ENCODE measurements at regions not wholly inside any gene's neighbourhood (a gene's known extent, or its start where the extent isn't known, plus 50 kb on each side); places are given as distances from the start of the nearest gene placed in this dataset.
"Not testable (repeated sequence)": the region's sequence is repeated elsewhere in the genome, so short reads cannot be mapped to it uniquely, and the experiment has no call there.

DNA sequence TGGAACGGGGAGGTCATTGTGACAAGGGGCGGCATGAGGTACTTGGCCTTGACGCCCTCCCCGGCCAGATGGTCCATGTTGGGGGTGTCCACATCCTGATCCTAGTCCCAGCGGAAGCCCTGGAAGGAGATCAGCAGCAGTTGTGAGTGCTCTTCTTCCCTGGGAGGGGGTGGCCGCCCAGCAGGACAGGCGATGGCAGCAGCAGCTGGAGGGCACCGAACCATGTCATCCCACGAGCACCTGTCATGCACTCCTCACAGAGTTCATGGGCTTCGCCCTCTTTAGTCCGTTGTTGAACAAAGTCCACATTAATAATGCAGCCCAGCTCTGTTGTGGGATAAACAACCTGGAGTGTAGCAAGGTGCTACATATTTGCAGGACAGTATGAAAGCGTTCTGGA is 130.7 kb downstream of the UNC93B1 start:
- not testable (repeated sequence) for H3K27ac ChIP-seq (ENCODE audit: low read depth, low read length); H3K79me2 ChIP-seq (ENCODE audit: control insufficient read depth, insufficient read depth, low read length, unreplicated experiment); H2AFZ ChIP-seq (ENCODE audit: low read length, unreplicated experiment); H3K4me3 ChIP-seq (ENCODE audit: low read depth, low read length); H3K36me3 ChIP-seq (ENCODE audit: insufficient read depth, low read length); H3K4me1 ChIP-seq (ENCODE audit: control insufficient read depth, insufficient read depth, low read length, unreplicated experiment); H3K27me3 ChIP-seq (ENCODE audit: insufficient read depth, low read length)

DNA sequence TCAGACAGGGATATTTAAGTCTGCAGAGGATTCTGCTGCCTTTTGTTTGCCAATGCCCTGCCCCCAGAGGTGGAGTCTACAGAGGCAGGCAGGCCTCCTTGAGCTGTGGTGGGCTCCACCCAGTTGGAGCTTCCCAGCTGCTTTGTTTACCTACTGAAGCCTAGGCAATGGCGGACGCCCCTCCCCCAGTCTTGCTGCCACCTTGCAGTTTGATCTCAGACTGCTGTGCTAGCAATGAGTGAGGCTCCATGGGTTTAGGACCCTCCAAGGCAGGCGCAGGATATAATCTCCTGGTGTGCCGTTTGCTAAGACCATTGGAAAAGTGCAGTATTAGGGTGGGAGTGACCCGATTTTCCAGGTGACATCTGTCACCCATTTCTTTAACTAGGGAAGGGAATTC is 132.7 kb downstream of the UNC93B1 start:
- H3K27ac ChIP-seq (ENCODE audit: low read depth, low read length); H3K36me3 ChIP-seq (ENCODE audit: insufficient read depth, low read length); H3K4me3 ChIP-seq (ENCODE audit: low read depth, low read length); H3K27me3 ChIP-seq (ENCODE audit: insufficient read depth, low read length); H3K79me2 ChIP-seq (ENCODE audit: control insufficient read depth, insufficient read depth, low read length, unreplicated experiment); H3K4me1 ChIP-seq (ENCODE audit: control insufficient read depth, insufficient read depth, low read length, unreplicated experiment); H2AFZ ChIP-seq (ENCODE audit: low read length, unreplicated experiment): not testable (repeated sequence)

- H2AFZ ChIP-seq (ENCODE audit: low read length, unreplicated experiment); H3K27ac ChIP-seq (ENCODE audit: low read depth, low read length); H3K4me1 ChIP-seq (ENCODE audit: control insufficient read depth, insufficient read depth, low read length, unreplicated experiment); H3K4me3 ChIP-seq (ENCODE audit: low read depth, low read length); H3K36me3 ChIP-seq (ENCODE audit: insufficient read depth, low read length); H3K79me2 ChIP-seq (ENCODE audit: control insufficient read depth, insufficient read depth, low read length, unreplicated experiment); H3K27me3 ChIP-seq (ENCODE audit: insufficient read depth, low read length): not testable (repeated sequence)
Observed at GRCh38 chr11:67862896-67863295, 141.0 kb downstream of the UNC93B1 start.

GRCh38 chr11:67859513-67860161 is 144.3 kb downstream of the UNC93B1 start:
- not testable (repeated sequence) for H2AFZ ChIP-seq (ENCODE audit: low read length, unreplicated experiment); H3K79me2 ChIP-seq (ENCODE audit: control insufficient read depth, insufficient read depth, low read length, unreplicated experiment); H3K27me3 ChIP-seq (ENCODE audit: insufficient read depth, low read length); H3K27ac ChIP-seq (ENCODE audit: low read depth, low read length); H3K4me1 ChIP-seq (ENCODE audit: control insufficient read depth, insufficient read depth, low read length, unreplicated experiment); H3K36me3 ChIP-seq (ENCODE audit: insufficient read depth, low read length); H3K4me3 ChIP-seq (ENCODE audit: low read depth, low read length)

GRCh38 chr11:67850747-67851146 is 153.2 kb downstream of the UNC93B1 start:
- not testable (repeated sequence) for H2AFZ ChIP-seq (ENCODE audit: low read length, unreplicated experiment); H3K4me3 ChIP-seq (ENCODE audit: low read depth, low read length); H3K36me3 ChIP-seq (ENCODE audit: insufficient read depth, low read length); H3K4me1 ChIP-seq (ENCODE audit: control insufficient read depth, insufficient read depth, low read length, unreplicated experiment); H3K79me2 ChIP-seq (ENCODE audit: control insufficient read depth, insufficient read depth, low read length, unreplicated experiment); H3K27ac ChIP-seq (ENCODE audit: low read depth, low read length)
- peaks cover 30% of the 10 kb centered on the region for H3K27me3 ChIP-seq (ENCODE audit: insufficient read depth, low read length)

GRCh38 chr11:67849766-67850165 is 154.1 kb downstream of the UNC93B1 start:
- H3K36me3 ChIP-seq (ENCODE audit: insufficient read depth, low read length); H2AFZ ChIP-seq (ENCODE audit: low read length, unreplicated experiment); H3K27ac ChIP-seq (ENCODE audit: low read depth, low read length); H3K4me1 ChIP-seq (ENCODE audit: control insufficient read depth, insufficient read depth, low read length, unreplicated experiment); H3K4me3 ChIP-seq (ENCODE audit: low read depth, low read length); H3K79me2 ChIP-seq (ENCODE audit: control insufficient read depth, insufficient read depth, low read length, unreplicated experiment): not testable (repeated sequence)
- peaks cover 30% of the 10 kb centered on the region for H3K27me3 ChIP-seq (ENCODE audit: insufficient read depth, low read length)

- not testable (repeated sequence) for H3K36me3 ChIP-seq (ENCODE audit: insufficient read depth, low read length); H2AFZ ChIP-seq (ENCODE audit: low read length, unreplicated experiment); H3K79me2 ChIP-seq (ENCODE audit: control insufficient read depth, insufficient read depth, low read length, unreplicated experiment); H3K4me3 ChIP-seq (ENCODE audit: low read depth, low read length); H3K4me1 ChIP-seq (ENCODE audit: control insufficient read depth, insufficient read depth, low read length, unreplicated experiment); H3K27ac ChIP-seq (ENCODE audit: low read depth, low read length)
- H3K27me3 ChIP-seq (ENCODE audit: insufficient read depth, low read length) = peaks cover 30% of the 10 kb centered on the region
Observed at GRCh38 chr11:67847896-67848875, 155.7 kb downstream of the UNC93B1 start.

GRCh38 chr11:67846303-67846702 is 157.6 kb downstream of the UNC93B1 start:
- H3K27me3 ChIP-seq (ENCODE audit: insufficient read depth, low read length) = peaks cover 20% of the 10 kb centered on the region; the same call in 1 of the 2 replicates
- not testable (repeated sequence) for H3K27ac ChIP-seq (ENCODE audit: low read depth, low read length); H3K4me3 ChIP-seq (ENCODE audit: low read depth, low read length); H3K4me1 ChIP-seq (ENCODE audit: control insufficient read depth, insufficient read depth, low read length, unreplicated experiment); H3K36me3 ChIP-seq (ENCODE audit: insufficient read depth, low read length); H3K79me2 ChIP-seq (ENCODE audit: control insufficient read depth, insufficient read depth, low read length, unreplicated experiment); H2AFZ ChIP-seq (ENCODE audit: low read length, unreplicated experiment)

- H3K4me1 ChIP-seq (ENCODE audit: control insufficient read depth, insufficient read depth, low read length, unreplicated experiment); H3K79me2 ChIP-seq (ENCODE audit: control insufficient read depth, insufficient read depth, low read length, unreplicated experiment); H3K4me3 ChIP-seq (ENCODE audit: low read depth, low read length); H2AFZ ChIP-seq (ENCODE audit: low read length, unreplicated experiment); H3K27ac ChIP-seq (ENCODE audit: low read depth, low read length); H3K36me3 ChIP-seq (ENCODE audit: insufficient read depth, low read length): not testable (repeated sequence)
- peaks cover 12% of the 10 kb centered on the region; the same call in 1 of the 2 replicates for H3K27me3 ChIP-seq (ENCODE audit: insufficient read depth, low read length)
Observed at GRCh38 chr11:67845296-67845695, 158.6 kb downstream of the UNC93B1 start.

DNA sequence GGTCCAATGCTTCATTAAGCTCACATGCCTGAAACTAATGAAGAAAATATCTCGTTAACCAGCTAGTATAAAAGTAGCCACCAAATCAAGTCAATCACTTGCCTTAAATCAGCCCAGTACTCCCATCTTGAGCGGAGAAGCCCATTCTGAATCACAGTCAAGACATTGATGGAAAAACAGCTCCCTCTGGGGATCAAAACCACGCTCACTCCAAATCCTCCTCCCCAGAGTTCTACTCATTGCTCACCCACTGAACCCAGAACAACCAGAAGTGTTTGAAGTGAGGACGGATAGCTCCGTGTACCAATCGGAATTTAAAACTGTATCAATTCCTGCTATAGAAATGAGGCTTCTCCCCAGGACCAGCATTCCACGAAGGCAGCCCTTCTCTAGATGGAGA is 163.3 kb downstream of the UNC93B1 start:
- not testable (repeated sequence) for H3K27ac ChIP-seq (ENCODE audit: low read depth, low read length); H3K36me3 ChIP-seq (ENCODE audit: insufficient read depth, low read length); H3K4me3 ChIP-seq (ENCODE audit: low read depth, low read length); H3K79me2 ChIP-seq (ENCODE audit: control insufficient read depth, insufficient read depth, low read length, unreplicated experiment); H2AFZ ChIP-seq (ENCODE audit: low read length, unreplicated experiment); H3K4me1 ChIP-seq (ENCODE audit: control insufficient read depth, insufficient read depth, low read length, unreplicated experiment); H3K27me3 ChIP-seq (ENCODE audit: insufficient read depth, low read length)

- H2AFZ ChIP-seq (ENCODE audit: low read length, unreplicated experiment); H3K4me3 ChIP-seq (ENCODE audit: low read depth, low read length); H3K79me2 ChIP-seq (ENCODE audit: control insufficient read depth, insufficient read depth, low read length, unreplicated experiment); H3K27ac ChIP-seq (ENCODE audit: low read depth, low read length); H3K4me1 ChIP-seq (ENCODE audit: control insufficient read depth, insufficient read depth, low read length, unreplicated experiment); H3K36me3 ChIP-seq (ENCODE audit: insufficient read depth, low read length): not testable (repeated sequence)
- peaks cover 24% of the 10 kb centered on the region for H3K27me3 ChIP-seq (ENCODE audit: insufficient read depth, low read length)
Observed at GRCh38 chr11:67830152-67830551, 155.7 kb upstream of the ALDH3B2 start.
